Astrocyte (in vitro differentiated cells and primary cell): ENCODE measurements at regions not wholly inside any gene's neighbourhood (a gene's known extent, or its start where the extent isn't known, plus 50 kb on each side); places are given as distances from the start of the nearest gene placed in this dataset.

Experiments
- CTCF ChIP-seq: IDR thresholded peaks from 2 replicates; pipeline ENCODE4 v1.5.1; 2011; ENCODE audit warnings: low read depth, mild to moderate bottlenecking, inconsistent platforms, low read length, moderate library complexity; ENCODE audit not compliant: insufficient read depth
- EZH2 ChIP-seq: IDR thresholded peaks from 2 replicates; pipeline ENCODE4 v1.6.1; 2012; ENCODE audit warnings: mild to moderate bottlenecking, low read length, inconsistent platforms; ENCODE audit not compliant: insufficient read depth

- TF ChIP-seq CTCF (no peak), EZH2 (no peak)
Measured at GRCh38 chr2:83054751-83055150, 1404.3 kb downstream of the SUCLG1 start.
